Endothelial cell of umbilical vein (primary cell): ENCODE measurements at regions not wholly inside any gene's neighbourhood (a gene's known extent, or its start where the extent isn't known, plus 50 kb on each side); places are given as distances from the start of the nearest gene placed in this dataset.

Source experiments
- EZH2 ChIP-seq: IDR thresholded peaks from 2 replicates; pipeline ENCODE4 v1.6.1; 2012; ENCODE audit warnings: borderline replicate concordance, low read depth, mild to moderate bottlenecking, moderate library complexity, low read length, inconsistent platforms; ENCODE audit not compliant: severe bottlenecking
- FOS ChIP-seq: IDR thresholded peaks from 2 replicates; pipeline ENCODE4 v1.6.1; 2011; ENCODE audit warnings: mild to moderate bottlenecking, low read length, moderate library complexity, borderline replicate concordance; ENCODE audit not compliant: insufficient read depth
- GATA2 ChIP-seq: IDR thresholded peaks from 2 replicates; pipeline ENCODE4 v1.7.0; 2011; ENCODE audit warnings: low read depth, mild to moderate bottlenecking, moderate library complexity, mixed read lengths, low read length; ENCODE audit not compliant: insufficient read length, insufficient read depth
- JUN ChIP-seq: IDR thresholded peaks from 2 replicates; pipeline ENCODE4 v1.6.1; 2011; ENCODE audit warnings: borderline replicate concordance, low read depth; ENCODE audit not compliant: insufficient read length, insufficient read depth
- MYC ChIP-seq: IDR thresholded peaks from one replicate; pipeline ENCODE4 v1.6.1; 2011; ENCODE audit warnings: mild to moderate bottlenecking, low read depth, low read length
- POLR2A ChIP-seq: IDR thresholded peaks from 2 replicates; pipeline ENCODE4 v1.6.1; 2012; ENCODE audit warnings: low read depth, mild to moderate bottlenecking, control low read depth, low read length
- POLR2AphosphoS5 ChIP-seq: IDR thresholded peaks from 2 replicates; pipeline ENCODE4 v1.6.1; 2012; ENCODE audit warnings: low read depth, mild to moderate bottlenecking, control low read depth, low read length, moderate library complexity; ENCODE audit not compliant: insufficient read depth
- TF ChIP-seq, protein P1 (sequence below), 2 donors: IDR thresholded peaks; 1 replicate in 1 of 2; 2 replicates in 1 of 2; pipeline ENCODE4 v1.5.1; 2011; ENCODE audit warnings: low read length in 2 of 2, mild to moderate bottlenecking in 2 of 2, moderate library complexity in 2 of 2, control low read depth in 1 of 2, inconsistent platforms in 1 of 2, low read depth in 1 of 2; ENCODE audit not compliant: insufficient read depth in 1 of 2; ENCODE audit errors: extremely low read depth in 1 of 2
- TF ChIP-seq, protein P2 (sequence below): IDR thresholded peaks from 2 replicates; pipeline ENCODE4 v1.6.1; 2011; ENCODE audit not compliant: insufficient read depth, insufficient read length

DNA sequence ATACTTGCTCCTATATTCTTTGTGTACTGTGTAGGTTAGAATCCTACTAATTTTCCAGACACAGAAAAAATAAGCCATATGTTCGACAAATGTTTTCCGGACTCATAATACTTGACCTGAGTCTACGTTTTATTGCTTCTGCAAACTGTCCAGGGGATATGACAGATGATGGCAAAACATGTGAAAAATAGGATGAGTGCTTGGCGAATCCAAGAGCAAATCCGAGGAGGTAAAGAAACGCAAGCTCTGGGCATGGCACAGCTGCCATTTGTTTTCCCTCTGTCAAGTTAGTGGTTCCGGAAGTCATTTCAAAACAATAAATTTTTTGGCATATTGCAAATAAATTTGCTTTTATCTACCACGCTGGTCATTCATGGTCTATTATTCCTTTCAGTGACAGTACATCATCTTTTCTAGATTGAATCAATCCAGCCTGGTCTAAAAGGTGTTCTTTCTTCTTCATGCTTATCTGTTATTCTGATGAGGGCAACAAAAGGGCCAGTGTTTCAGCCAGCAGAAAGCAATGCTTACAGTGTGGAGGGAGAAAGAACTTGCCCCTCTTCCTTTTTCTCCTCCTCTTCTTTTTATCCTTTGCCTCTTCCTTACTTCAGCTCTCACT is 476.1 kb upstream of the SOX11 start:
- TF ChIP-seq, protein P1, sequence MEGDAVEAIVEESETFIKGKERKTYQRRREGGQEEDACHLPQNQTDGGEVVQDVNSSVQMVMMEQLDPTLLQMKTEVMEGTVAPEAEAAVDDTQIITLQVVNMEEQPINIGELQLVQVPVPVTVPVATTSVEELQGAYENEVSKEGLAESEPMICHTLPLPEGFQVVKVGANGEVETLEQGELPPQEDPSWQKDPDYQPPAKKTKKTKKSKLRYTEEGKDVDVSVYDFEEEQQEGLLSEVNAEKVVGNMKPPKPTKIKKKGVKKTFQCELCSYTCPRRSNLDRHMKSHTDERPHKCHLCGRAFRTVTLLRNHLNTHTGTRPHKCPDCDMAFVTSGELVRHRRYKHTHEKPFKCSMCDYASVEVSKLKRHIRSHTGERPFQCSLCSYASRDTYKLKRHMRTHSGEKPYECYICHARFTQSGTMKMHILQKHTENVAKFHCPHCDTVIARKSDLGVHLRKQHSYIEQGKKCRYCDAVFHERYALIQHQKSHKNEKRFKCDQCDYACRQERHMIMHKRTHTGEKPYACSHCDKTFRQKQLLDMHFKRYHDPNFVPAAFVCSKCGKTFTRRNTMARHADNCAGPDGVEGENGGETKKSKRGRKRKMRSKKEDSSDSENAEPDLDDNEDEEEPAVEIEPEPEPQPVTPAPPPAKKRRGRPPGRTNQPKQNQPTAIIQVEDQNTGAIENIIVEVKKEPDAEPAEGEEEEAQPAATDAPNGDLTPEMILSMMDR (IDR thresholded peaks at IDR 0.05; ENCODE audit: extremely low read depth in 1 of 2, insufficient read depth in 1 of 2, low read depth in 1 of 2, low read length in 2 of 2), result no peak
- TF ChIP-seq EZH2 (no peak), GATA2 (no peak), POLR2A (no peak), POLR2AphosphoS5 (no peak), MYC (no peak), JUN (no peak), FOS (no peak)
- TF ChIP-seq, protein P2, sequence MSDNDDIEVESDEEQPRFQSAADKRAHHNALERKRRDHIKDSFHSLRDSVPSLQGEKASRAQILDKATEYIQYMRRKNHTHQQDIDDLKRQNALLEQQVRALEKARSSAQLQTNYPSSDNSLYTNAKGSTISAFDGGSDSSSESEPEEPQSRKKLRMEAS, result no peak
